ENCODE measurements at regions not wholly inside any gene's neighbourhood (a gene's known extent, or its start where the extent isn't known, plus 50 kb on each side); places are given as distances from the start of the nearest gene placed in this dataset.
A peak's percentile ranks its signal among the peaks of the same experiment; 100 is the strongest.
"Not testable (repeated sequence)": the region's sequence is repeated elsewhere in the genome, so short reads cannot be mapped to it uniquely, and the experiment has no call there.

- no peak overlapping the region for H3K4me3 Mint-ChIP-seq
- no peaks in the 10 kb centered on the region for H3K9me3 Mint-ChIP-seq (ENCODE audit: insufficient read depth)
- no peaks in the 10 kb centered on the region for H3K4me1 Mint-ChIP-seq (ENCODE audit: low read depth)
- ChIA-PET POLR2A (no interaction called here), CTCF (no interaction called here)
- H3K27me3 Mint-ChIP-seq (ENCODE audit: low read depth): no peaks in the 10 kb centered on the region
- no peak for ATAC-seq
- no peak for DNase-seq
- H3K36me3 Mint-ChIP-seq (ENCODE audit: low read depth): no peaks in the 10 kb centered on the region
- H3K27ac Mint-ChIP-seq: no peak overlapping the region
Observed at GRCh38 chr14:106087837-106088236, 561.5 kb downstream of the TMEM121 start.

DNA sequence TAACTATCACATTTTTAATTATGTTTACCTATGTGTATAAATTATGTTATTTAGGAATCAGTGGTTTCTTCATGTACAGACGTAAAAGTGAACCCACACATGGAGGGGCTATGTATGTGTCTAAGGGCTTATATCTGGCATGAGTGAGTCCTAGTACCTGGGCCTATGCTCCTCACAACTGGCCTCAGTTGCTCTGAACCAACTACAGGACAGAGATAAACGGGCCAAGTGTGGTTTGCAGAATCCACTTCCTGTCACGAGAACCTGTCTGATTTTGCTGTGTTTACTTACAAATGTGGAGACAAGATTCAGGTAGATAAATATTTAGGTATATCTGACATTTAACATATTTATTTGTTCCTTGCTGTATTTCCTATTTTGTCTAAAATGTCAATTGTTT is 562.5 kb downstream of the TMEM121 start:
- CTCF ChIA-PET; DNase-seq; H3K36me3 Mint-ChIP-seq (ENCODE audit: low read depth); H3K27me3 Mint-ChIP-seq (ENCODE audit: low read depth); POLR2A ChIA-PET; ATAC-seq; H3K9me3 Mint-ChIP-seq (ENCODE audit: insufficient read depth); H3K27ac Mint-ChIP-seq; H3K4me1 Mint-ChIP-seq (ENCODE audit: low read depth); H3K4me3 Mint-ChIP-seq: not testable (repeated sequence)

GRCh38 chr14:106094654-106095189 is 568.3 kb downstream of the TMEM121 start:
- Mint-ChIP-seq H3K36me3 (ENCODE audit: low read depth) (no peaks in the 10 kb centered on the region), H3K9me3 (ENCODE audit: insufficient read depth) (no peaks in the 10 kb centered on the region), H3K4me3 (no peak overlapping the region), H3K4me1 (ENCODE audit: low read depth) (no peaks in the 10 kb centered on the region), H3K27ac (no peak overlapping the region), H3K27me3 (ENCODE audit: low read depth) (no peaks in the 10 kb centered on the region)
- ATAC-seq: no peak
- no peak for DNase-seq
- ChIA-PET POLR2A (no interaction called here), CTCF (no interaction called here)

GRCh38 chr14:106107703-106108102 is 581.3 kb downstream of the TMEM121 start:
- no peak overlapping the region for H3K4me3 Mint-ChIP-seq
- no peaks in the 10 kb centered on the region for H3K9me3 Mint-ChIP-seq (ENCODE audit: insufficient read depth)
- no peaks in the 10 kb centered on the region for H3K27me3 Mint-ChIP-seq (ENCODE audit: low read depth)
- H3K36me3 Mint-ChIP-seq (ENCODE audit: low read depth): no peaks in the 10 kb centered on the region
- H3K27ac Mint-ChIP-seq: no peak overlapping the region
- H3K4me1 Mint-ChIP-seq (ENCODE audit: low read depth): no peaks in the 10 kb centered on the region
- ATAC-seq (no peak), DNase-seq (no peak)
- POLR2A ChIA-PET: no interaction called here
- CTCF ChIA-PET: no interaction called here

DNA sequence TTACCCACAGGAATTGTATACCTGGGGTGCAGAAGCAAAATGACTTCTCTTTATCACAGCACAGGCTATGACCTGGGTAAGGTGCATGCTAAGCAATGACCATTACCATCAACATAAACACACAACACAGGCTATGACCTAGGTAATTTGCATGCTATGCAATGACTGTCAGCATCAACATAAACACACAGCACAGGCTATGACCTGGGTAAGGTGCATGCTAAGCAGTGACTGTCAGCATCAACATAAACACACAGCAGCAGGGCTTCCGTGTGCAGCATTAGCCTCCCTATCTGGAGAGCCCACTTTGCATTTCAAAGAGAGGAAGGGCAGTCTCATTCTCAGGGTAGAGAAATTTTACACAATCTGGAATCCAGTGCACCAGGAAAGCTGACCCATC is 583.0 kb downstream of the TMEM121 start:
- ChIA-PET POLR2A (no interaction called here), CTCF (no interaction called here)
- Mint-ChIP-seq H3K4me3 (no peak overlapping the region), H3K9me3 (ENCODE audit: insufficient read depth) (no peaks in the 10 kb centered on the region), H3K4me1 (ENCODE audit: low read depth) (no peaks in the 10 kb centered on the region), H3K27ac (no peak overlapping the region), H3K36me3 (ENCODE audit: low read depth) (no peaks in the 10 kb centered on the region), H3K27me3 (ENCODE audit: low read depth) (no peaks in the 10 kb centered on the region)
- DNase-seq: no peak
- ATAC-seq: no peak

GRCh38 chr14:106115401-106115800 is 589.0 kb downstream of the TMEM121 start:
- Mint-ChIP-seq H3K4me3 (no peak overlapping the region), H3K27me3 (ENCODE audit: low read depth) (no peaks in the 10 kb centered on the region), H3K4me1 (ENCODE audit: low read depth) (peaks cover 27% of the 10 kb centered on the region), H3K36me3 (ENCODE audit: low read depth) (no peaks in the 10 kb centered on the region), H3K27ac (peak overlapping the region; percentile 72), H3K9me3 (ENCODE audit: insufficient read depth) (no peaks in the 10 kb centered on the region)
- ChIA-PET CTCF (interaction anchor here (0.7 to 2.9 kb wide), 5 partner anchors 14 to 423 kb away, joined by 3 to 14 read pairs (median 7); no protein-coding TSS in a partner anchor), POLR2A (no interaction called here)
- DNase-seq: no peak
- ATAC-seq: no peak

DNA sequence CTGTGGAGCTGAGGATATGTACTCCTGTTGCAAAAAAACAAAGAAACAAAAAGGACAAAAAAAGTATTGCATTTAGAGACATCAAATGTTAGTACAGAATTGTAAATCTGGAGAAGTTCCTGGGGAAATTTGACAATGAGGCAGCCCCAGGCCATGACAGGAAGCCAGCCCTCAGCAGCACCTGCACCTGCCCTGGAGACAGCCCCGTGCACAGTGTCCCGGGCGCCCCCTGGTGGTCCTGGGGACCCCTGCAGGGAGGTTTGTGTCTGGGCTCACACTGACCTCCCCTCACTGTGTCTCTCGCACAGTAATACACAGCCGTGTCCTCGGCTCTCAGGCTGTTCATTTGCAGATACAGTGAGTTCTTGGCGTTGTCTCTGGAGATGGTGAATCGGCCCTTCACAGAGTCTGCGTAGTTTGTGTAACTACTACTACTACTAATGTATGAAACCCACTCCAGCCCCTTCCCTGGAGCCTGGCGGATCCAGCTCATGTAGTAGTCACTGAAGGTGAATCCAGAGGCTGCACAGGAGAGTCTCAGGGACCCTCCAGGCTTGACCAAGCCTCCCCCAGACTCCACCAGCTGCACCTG is 590.1 kb downstream of the TMEM121 start:
- DNase-seq, ATAC-seq: not testable (repeated sequence)
- H3K27ac Mint-ChIP-seq: peak overlapping the region; percentile 25

DNA sequence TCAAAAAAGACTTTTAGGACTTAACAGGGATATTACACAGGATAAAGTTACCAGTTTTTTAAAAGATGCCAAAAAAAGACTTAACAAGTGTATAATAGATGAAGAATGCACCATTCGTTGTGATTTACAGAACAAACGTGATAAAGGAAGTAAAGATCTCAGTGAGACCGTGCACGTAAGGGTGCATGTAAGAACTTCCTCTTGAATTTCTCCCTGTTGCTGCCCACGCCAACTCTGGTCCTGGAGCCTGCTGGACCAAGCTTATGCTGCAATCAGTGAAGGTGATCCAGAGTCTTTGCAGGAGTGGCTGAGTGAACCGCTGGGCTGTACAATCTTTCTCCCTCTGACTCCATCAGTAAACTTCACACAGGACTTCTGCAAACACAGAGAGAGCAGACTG is 593.7 kb downstream of the TMEM121 start:
- H3K27me3 Mint-ChIP-seq (ENCODE audit: low read depth): peaks cover 3% of the 10 kb centered on the region
- peaks cover 33% of the 10 kb centered on the region for H3K4me1 Mint-ChIP-seq (ENCODE audit: low read depth)
- H3K36me3 Mint-ChIP-seq (ENCODE audit: low read depth): no peaks in the 10 kb centered on the region
- ATAC-seq (no peak), DNase-seq (no peak)
- H3K4me3 Mint-ChIP-seq: peak overlapping the region; percentile 48
- H3K9me3 Mint-ChIP-seq (ENCODE audit: insufficient read depth): no peaks in the 10 kb centered on the region
- peak overlapping the region; percentile 67 for H3K27ac Mint-ChIP-seq
- ChIA-PET CTCF (interaction anchor here (0.8 to 1.0 kb wide), 3 partner anchors 57 to 350 kb away, joined by 3 to 4 read pairs (median 3); no protein-coding TSS in a partner anchor), POLR2A (interaction anchor here (0.7 kb wide), 1 partner anchor 9 kb away, joined by 3 read pairs; no protein-coding TSS in a partner anchor)

More for the DNA sequence above, 590.1 kb downstream of the TMEM121 start:
- POLR2A ChIA-PET; H3K9me3 Mint-ChIP-seq (ENCODE audit: insufficient read depth); H3K36me3 Mint-ChIP-seq (ENCODE audit: low read depth); H3K27me3 Mint-ChIP-seq (ENCODE audit: low read depth); H3K4me3 Mint-ChIP-seq: not testable (repeated sequence)
- CTCF ChIA-PET: interaction anchor here (1.5 to 2.9 kb wide), 5 partner anchors 25 to 422 kb away, joined by 3 to 14 read pairs (median 7); no protein-coding TSS in a partner anchor
- peaks cover 33% of the 10 kb centered on the region for H3K4me1 Mint-ChIP-seq (ENCODE audit: low read depth)

GRCh38 chr14:106129274-106129673 is 602.9 kb downstream of the TMEM121 start:
- Mint-ChIP-seq H3K9me3 (ENCODE audit: insufficient read depth) (no peaks in the 10 kb centered on the region), H3K27me3 (ENCODE audit: low read depth) (peaks cover 7% of the 10 kb centered on the region), H3K4me3 (no peak overlapping the region), H3K27ac (peak overlapping the region; percentile 79), H3K4me1 (ENCODE audit: low read depth) (peaks cover 26% of the 10 kb centered on the region), H3K36me3 (ENCODE audit: low read depth) (no peaks in the 10 kb centered on the region)
- ChIA-PET CTCF (interaction anchor here (0.9 to 2.8 kb wide), 7 partner anchors 12 to 339 kb away, joined by 3 to 10 read pairs (median 5); no protein-coding TSS in a partner anchor), POLR2A (interaction anchor here (0.5 kb wide), 1 partner anchor 10 kb away, joined by 3 read pairs; no protein-coding TSS in a partner anchor)
- ATAC-seq (no peak), DNase-seq (peak; percentile 73)

DNA sequence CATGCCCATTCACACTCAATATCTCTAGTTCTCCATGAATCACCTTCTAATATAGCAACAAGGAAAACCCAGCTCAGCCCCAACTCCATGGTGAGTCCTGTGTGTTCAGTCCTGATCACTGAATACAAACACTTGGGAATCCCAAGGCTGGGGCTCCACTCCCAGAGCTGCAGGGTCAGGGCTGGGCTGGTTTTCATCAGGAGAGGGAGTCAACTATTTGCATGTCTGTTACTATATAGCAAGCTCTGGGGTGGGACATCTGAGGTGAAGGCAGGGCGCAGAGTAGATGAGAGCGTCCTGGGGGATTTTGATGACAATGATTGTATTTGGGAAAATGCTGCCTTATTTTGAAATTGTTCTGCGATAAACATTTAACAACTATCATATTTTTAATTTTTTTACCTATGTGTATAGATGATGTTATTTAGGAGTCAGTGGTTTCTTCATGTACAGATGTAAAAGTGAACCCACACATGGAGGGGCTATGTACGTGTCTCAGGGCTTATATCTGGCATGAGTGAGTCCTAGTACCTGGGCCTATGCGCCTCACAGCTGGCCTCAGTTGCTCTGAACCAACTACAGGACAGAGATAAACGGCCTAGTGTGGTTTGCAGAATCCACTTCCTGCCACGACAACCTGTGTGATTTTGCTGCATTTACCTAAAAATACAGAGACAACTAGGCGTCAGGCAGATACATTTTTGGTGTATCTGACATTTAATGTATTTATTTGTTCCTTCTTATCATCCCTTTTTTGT is 603.7 kb downstream of the TMEM121 start:
- CTCF ChIA-PET: interaction anchor here (0.9 to 2.8 kb wide), 7 partner anchors 12 to 338 kb away, joined by 3 to 10 read pairs (median 5); no protein-coding TSS in a partner anchor
- ATAC-seq; H3K4me3 Mint-ChIP-seq; H3K27me3 Mint-ChIP-seq (ENCODE audit: low read depth); POLR2A ChIA-PET; H3K36me3 Mint-ChIP-seq (ENCODE audit: low read depth); H3K9me3 Mint-ChIP-seq (ENCODE audit: insufficient read depth): not testable (repeated sequence)
- DNase-seq: peak; percentile 48
- H3K27ac Mint-ChIP-seq: peak overlapping the region; percentile 79
- H3K4me1 Mint-ChIP-seq (ENCODE audit: low read depth): peaks cover 30% of the 10 kb centered on the region

DNA sequence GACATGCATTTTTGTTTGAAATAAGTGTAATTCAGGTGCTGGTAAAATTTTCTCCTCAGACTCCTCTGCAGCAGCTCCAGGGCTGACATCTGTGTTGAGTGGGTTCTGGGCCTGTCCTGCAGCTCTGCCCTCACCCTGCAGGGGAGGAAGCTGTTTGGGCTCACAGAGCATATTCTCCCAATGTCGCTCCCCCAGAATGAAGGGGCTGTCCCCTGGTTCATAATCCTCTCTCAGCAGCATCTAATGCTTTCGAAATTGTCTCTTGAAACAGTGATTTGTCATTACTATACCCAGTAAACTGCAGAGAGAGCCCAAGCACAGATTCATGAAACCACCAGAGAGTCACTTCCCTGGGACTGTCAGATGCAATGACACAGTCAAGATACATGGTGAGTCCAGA is 606.7 kb downstream of the TMEM121 start:
- ATAC-seq; POLR2A ChIA-PET; DNase-seq; H3K27ac Mint-ChIP-seq; H3K4me3 Mint-ChIP-seq; H3K27me3 Mint-ChIP-seq (ENCODE audit: low read depth); H3K36me3 Mint-ChIP-seq (ENCODE audit: low read depth); H3K9me3 Mint-ChIP-seq (ENCODE audit: insufficient read depth): not testable (repeated sequence)
- peaks cover 30% of the 10 kb centered on the region for H3K4me1 Mint-ChIP-seq (ENCODE audit: low read depth)
- CTCF ChIA-PET: interaction anchor here (0.9 to 1.2 kb wide), 2 partner anchors 8 to 77 kb away, joined by 3 to 4 read pairs; no protein-coding TSS in a partner anchor

- Mint-ChIP-seq H3K27me3 (ENCODE audit: low read depth) (no peaks in the 10 kb centered on the region), H3K36me3 (ENCODE audit: low read depth) (no peaks in the 10 kb centered on the region), H3K4me1 (ENCODE audit: low read depth) (peaks cover 16% of the 10 kb centered on the region), H3K9me3 (ENCODE audit: insufficient read depth) (no peaks in the 10 kb centered on the region), H3K4me3 (no peak overlapping the region), H3K27ac (no peak overlapping the region)
- ATAC-seq (no peak), DNase-seq (no peak)
- ChIA-PET CTCF (no interaction called here), POLR2A (no interaction called here)
Observed at GRCh38 chr14:106134886-106135285, 608.5 kb downstream of the TMEM121 start.

Measured in activated CD8-positive, alpha-beta T cell treated with anti-CD3 and anti-CD28 coated beads, Interleukin-2, amount 10 ng/mL, durations not matched to agents 7 days and 5 days (primary cell).